ENCODE measurements at regions not wholly inside any gene's neighbourhood (a gene's known extent, or its start where the extent isn't known, plus 50 kb on each side); places are given as distances from the start of the nearest gene placed in this dataset.

DNA sequence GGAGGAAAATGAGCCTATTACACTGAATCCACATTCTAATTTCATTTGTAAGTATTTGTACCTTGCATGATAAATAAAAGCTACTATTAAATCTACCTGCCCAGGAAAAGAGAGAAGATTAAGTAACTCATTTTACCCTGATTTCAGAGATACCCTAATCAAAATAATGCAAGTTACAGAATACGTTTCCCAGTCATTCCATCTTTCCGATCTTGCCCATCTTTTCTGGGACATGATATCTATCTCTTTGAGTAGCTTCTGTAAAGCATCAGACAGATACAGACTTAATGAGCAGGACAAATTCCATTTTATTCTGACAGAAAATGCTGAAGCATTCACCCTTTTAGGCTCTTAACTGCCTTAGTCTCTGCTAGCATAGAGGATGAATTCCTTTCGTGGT lies 56.6 kb downstream of the SPRY2 start:
- no peak for DNase-seq (ENCODE audit: low read depth)

DNA sequence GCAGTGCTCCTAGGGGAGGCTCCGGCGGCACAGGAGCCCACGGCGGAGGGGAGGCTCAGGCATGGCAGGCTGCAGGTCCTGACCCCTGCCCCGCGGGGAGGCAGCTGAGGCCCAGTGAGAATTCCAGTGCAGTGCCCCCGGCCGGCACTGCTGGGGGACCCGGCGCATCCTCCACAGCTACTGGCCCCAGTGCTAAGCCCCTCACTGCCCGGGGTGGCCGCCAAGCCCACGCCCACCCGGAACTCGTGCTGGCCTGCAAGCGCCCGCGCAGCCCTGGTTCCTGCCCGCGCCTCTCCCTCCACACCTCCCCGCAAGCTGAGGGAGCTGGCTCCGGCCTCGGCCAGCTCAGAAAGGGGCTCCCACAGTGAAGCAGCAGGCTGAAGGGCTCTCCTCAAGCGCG lies 62.2 kb downstream of the SPRY2 start:
- no peak for DNase-seq (ENCODE audit: low read depth)

DNA sequence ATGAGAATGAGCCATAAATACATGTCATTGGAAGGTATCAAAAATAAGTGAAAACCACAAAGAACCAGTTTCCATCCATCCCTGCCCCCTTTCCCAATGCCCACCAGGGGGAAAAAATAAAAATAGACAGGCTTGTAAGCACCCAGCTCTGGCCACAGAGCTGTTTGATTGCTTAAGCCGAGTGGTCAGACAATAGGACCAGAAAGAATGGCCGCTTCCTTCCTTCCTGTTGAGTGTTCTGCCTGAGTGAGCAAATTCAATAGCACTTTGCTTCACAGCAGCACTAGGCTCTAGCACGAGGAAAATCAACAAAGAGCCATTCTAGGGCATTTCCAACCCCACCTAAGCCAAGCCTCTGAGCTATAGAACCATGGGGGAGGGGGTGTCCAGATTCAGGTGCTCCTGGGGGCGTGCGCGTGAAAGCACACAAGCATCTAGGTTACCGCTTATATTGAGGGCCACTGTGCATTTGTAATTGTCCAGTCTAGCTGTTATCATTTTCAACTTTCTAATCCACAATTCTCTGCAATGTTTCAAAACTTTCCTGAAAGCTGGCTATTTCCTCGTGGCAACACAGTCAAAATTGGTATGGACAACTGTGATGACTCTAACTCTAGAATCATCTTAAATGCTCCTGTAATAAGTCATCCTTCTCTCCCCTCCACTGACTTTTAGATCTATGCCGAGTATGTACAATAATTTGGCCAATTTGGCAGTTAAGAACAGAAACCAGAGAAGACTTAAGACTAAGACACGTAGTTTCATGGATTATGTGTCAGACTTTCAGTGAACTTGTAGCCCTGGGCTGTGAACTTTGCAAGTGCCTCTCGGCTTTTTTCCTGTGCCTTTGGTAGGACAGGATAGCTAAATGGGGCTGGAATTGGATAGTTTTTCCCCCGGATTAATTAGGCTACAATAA lies 64.3 kb downstream of the SPRY2 start:
- DNase-seq (ENCODE audit: low read depth), result peak; percentile 96

DNA sequence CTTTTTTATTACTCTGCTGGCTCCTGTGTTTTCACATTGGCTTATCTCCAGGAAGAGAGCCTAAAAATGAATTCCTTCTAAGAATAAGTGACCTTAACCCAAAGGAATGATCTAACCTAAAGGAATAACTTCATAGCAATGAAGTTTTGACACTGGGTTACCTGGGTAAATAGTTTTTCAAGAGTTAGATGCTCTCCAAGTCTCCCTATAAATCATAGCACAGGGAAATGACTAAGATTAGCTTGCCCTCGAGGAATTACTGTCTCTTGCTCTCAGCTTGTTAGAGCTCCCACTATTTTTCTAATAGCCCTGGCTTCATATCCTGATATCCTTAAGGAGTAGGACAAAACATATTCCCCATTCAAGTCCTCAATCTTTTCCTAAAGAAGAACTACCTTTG lies 66.3 kb downstream of the SPRY2 start:
- DNase-seq (ENCODE audit: low read depth), result no peak

DNA sequence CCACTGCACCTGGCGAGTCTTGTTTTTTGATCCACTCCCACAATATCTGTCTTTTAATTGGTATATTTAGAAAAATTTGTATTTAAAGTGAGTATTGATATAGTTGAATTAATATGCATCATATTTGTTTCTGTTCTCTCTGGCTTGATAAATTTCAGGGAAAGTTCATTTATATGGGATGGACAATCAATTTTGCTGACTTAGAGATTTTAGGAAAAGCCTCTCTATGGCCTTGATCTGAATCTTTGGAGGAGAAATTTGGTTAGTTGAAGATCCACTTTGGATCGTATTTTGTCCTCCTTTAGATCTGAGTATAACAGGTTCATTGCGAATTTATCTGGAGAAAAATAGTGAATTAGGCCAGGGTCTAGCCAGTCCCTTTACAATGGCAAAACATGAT lies 67.2 kb downstream of the SPRY2 start:
- no peak for DNase-seq (ENCODE audit: low read depth)

DNA sequence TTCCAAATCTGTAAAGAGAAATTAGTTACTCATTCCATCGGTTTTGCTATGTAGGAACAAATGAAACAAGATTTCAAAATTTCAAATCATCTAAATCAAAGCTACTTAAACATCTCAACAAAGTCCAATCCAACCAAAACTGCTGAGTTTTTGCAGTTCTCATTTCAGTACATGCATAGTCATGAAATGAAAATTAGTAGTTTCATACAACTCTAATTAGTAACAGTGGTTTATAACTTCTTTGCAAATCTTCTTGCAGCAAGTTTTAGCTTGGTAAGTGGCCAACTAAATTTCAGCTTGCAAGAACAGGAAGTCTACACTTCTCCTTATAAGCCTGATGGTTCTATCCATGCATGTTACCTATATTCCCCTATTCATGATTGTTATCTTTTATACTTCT lies 75.6 kb downstream of the SPRY2 start:
- DNase-seq (ENCODE audit: low read depth), result no peak

DNA sequence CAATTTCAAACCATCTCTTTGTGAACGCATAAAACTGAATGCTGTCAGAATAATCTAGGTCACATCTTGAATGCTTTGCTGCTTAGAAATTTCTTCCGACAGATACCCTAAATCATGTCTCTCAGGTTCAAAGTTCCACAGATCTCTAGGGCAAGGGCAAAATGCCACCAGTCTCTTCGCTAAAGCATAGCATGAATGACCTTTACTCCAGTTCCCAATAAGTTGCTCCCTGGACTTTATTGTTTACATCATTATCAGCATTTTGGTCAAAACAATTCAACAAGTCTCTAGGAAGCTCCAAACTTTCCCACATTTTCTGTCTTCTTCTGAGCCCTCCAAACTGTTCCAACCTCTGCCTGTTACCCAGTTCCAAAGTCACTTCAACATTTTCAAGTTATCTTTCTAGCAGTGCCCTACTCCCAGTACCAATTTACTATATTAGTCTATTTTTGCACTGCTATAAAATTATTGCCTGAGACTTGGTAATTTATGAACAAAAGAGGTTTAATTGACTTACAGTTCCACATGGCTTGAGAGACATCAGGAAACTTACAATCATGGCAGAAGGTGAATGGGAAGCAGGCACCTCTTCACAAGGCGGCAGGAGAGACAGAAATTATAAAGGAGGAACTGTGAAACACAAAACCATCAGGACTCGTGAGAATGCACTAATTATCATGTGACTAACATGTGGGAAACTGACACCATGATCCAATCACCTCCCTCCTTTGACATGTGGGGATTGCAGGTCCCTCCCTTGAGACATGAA lies 77.0 kb downstream of the SPRY2 start:
- no peak for DNase-seq (ENCODE audit: low read depth)

DNA sequence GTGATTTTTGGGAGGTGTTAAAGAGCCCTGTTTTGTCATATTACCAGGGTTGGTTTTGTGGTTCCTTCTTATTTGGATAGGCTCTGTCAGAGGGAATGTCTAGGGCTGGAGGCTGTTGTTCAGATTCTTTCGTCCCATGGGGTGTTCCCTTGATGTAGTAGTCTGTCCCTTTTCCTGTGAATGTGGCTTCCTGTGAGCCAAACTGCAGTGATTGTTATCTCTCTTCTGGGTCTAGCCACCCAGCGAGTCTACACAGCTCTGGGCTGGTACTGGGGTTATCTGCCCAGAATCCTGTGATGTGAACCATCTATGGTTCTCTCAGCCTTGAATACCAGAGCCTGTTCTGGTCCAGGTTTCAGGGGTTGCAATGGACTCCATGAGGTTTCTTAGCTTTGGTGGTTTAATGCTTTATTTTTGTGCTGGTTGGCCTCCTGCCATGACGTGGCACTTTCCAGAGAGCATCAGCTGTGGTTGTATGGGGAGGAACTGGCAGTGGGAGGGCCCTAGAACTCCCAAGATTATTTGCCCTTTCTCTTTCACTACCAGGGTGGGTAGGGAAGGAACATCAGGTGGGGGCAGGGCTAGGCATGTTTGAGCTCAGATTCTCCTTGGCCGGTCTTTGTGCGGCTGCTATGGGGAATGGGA lies 78.8 kb downstream of the SPRY2 start:
- no peak for DNase-seq (ENCODE audit: low read depth)

DNA sequence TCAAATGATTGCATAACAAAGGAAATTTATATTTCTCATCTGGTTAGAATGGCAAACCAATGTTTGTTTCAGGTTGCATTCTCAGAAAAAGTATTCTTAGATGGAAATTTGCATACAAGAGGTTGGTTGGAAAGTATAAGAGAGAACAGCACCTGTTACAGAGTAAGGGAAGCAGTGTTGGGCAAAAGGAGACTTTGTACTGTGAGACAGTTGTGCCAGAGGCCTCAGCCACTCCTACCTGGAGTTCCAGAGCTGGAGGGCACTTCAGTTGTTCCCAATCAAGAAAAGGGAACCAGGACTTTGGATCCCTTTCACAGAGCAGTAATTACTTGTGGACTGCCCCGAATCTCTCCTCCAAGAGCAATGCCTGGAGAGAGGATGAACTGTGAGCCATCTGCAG lies 81.8 kb downstream of the SPRY2 start:
- DNase-seq (ENCODE audit: low read depth), result no peak

DNA sequence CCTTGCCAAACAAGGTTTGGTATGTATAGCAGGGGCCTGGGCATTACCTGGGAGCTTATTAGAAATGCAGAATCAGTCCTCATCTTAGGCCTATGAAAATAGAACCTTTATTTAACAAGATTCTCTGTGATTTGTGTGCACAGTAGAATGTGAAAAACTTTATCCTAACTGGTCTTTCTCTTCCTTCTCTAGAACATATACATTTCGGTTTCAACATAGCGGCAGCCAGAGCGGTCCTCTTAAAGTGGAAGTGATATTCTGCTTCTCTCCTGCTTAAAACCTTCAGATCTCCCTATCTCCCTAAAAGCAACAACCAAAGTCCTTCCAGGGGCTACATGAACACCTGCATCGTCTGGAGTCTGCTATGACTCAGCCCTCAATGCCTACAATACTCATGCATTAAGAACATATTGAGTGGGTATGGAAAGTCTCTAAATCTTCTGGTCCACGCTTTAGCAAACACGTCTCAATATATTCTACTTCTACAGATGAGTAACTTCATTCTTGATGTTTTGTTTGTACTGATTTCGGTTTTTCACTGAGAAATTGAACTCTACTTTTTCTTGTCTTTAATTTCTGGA lies 84.5 kb downstream of the SPRY2 start:
- no peak for DNase-seq (ENCODE audit: low read depth)

DNA sequence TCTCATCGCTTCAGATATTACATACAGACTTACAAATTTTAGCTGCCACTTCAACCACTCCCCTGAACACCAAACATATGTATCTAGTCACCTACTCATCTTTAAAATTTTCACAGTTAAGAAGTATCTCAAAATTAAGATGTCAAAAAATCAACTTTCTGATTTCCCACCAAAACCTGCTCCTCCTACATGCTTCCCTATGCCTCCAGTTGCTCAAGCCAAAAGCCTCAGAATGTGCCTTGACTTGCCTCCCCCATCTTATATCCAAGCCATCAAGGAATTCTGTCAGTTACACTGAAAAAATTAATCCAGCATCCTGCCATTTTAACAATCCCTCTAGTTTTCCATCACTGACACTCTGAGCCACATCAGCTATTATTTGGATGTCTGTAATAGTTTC lies 85.0 kb downstream of the SPRY2 start:
- no peak for DNase-seq (ENCODE audit: low read depth)

DNA sequence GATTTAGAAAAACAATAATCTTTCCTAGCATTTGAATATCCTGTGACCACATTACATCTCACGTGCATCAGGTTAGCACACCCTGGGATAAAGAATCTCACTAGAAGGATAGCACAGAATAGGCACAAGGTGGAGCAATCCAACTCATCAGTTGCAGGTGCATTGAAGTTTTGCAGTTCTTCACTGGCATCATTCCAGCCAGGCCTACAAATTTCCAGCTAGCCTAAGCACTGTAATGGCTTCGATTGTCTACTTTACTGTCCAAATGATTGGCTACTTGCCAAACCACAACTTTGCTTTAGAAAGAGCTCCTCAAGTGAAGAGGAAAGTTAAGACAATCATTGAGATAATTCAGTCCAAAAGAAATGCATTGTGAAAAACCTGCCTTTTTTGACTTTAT lies 89.5 kb downstream of the SPRY2 start:
- DNase-seq (ENCODE audit: low read depth), result peak; percentile 78

DNA sequence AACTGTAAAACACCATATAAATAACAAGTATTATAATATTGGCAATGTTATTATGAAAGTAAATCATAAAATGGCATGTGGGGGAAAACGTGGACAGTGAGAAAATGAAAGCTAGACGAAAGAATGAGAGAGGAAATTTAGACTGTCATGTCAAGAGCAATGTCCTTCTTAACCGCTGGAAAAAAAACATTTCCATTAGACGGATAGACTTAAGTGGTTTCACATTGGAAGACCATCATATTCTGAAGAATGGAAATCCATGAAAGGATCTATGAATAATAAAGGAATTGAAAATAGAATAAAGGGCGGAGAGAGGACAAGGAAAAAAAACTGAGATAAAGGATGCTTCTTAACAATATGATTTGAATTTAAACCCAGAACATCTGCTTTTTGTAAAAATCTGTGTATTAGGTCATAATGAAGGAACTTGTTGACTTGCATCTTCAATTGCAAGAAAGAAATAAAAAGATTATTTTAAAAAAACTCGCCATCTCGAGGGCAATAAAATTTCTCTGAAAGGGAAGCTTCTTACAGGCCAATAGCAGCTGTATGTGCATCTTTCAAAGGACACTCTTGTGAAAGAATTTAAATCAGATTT lies 90.6 kb downstream of the SPRY2 start:
- no peak for DNase-seq (ENCODE audit: low read depth)

DNA sequence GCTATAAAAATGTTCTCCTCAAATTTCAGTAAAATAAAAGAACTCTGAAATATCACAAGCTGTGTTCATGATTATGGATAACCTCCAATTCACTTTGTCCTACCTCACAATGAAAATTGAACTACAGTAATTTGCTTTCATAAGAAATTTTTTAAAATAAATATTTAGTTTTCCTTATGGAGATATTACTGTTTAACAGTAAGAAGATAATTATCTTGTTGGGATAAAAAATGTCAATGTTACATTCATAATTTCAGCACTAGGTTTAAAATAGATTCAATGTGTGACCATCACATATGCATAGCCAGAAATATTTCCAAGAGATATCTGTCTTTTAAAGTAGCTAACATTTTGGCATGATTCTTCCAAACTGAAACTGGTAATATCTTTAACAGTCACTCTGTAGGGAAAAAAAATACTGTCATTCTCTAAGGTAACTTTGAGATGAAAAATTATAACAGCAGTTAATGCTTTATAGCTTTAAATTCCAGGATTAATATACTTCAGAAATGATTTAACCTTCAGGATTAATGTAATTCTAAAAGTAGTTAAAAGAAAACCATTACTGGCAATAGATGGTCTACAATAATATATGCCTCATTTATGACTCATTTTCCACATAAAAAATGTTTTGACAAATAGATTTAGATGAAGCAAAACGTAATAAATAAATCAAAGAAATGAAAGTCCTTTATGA lies 91.3 kb downstream of the SPRY2 start:
- DNase-seq (ENCODE audit: low read depth), result no peak

DNA sequence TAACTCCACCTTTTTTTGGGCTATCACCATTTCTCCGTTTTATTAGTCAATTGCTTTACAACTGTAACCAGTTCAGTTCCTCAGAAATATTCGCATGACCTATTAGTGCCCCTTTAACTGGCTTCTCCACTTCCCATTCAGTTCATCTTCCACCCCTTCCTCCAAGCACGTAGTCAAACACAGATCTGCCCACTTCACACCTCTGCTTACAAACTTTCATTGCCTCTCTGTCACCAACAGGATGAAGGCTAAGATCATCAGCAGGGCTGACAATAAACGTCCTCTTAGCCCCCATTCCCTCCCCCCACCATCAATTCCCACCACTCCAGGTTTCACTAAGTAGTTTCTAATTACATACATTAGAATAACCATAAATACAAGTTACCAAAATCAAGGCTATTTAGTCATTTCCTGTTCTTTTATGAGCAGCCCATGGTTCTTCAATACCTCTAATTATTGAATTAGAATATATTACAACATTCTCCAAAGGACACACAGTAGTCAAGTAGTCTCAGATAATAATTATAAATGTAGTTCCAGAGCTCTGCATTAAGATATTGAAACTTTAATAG lies 95.7 kb downstream of the SPRY2 start:
- no peak for DNase-seq (ENCODE audit: low read depth)

DNA sequence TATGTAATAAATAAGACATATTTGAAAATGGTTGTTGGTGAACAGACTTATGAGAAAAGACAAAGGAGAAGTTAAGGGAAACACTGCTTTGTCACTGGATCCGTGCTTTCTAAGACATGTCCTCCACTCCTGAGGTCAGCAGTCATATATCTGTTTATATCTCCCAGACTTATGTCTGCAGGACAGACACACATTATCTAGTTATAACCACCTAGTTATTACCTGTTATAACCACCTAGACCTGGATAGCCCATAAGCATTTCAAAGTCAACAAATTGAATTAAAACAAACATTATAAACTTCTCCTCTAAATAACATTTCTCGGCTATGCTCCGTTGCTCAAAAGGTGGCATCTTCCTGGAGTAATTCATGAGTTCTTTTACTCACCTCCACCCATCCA lies 96.4 kb downstream of the SPRY2 start:
- no peak for DNase-seq (ENCODE audit: low read depth)

DNA sequence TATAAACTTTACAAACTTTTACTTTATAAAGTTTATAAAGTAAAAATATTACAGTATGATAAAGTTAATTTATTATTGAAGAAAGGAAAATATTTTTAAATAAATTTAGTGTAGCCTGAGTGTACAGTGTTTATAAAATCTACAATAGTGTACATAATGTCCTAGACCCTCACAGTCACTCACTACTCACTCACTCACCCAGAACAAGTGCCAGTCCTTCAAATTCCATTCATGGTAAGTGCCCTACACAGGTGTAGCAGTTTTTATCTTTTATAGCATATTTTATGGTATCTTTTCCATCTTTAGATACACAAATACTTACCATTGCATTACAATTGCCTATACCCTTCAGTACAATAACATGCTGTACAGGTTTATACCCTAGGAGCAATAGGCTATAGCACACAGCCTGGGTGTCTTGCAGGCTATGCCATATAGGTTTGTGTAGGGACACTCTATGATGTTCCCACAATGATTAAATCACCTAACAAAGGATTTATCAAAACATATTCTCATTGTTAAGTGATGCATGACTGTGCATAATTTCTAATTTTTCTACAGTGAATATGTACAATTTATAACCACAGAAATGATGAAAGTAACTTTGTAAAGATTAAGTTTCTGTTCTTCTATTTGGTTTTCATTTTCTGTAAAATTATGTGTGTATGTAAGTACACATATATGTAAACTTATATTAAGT lies 98.0 kb downstream of the SPRY2 start:
- DNase-seq (ENCODE audit: low read depth), result no peak

DNA sequence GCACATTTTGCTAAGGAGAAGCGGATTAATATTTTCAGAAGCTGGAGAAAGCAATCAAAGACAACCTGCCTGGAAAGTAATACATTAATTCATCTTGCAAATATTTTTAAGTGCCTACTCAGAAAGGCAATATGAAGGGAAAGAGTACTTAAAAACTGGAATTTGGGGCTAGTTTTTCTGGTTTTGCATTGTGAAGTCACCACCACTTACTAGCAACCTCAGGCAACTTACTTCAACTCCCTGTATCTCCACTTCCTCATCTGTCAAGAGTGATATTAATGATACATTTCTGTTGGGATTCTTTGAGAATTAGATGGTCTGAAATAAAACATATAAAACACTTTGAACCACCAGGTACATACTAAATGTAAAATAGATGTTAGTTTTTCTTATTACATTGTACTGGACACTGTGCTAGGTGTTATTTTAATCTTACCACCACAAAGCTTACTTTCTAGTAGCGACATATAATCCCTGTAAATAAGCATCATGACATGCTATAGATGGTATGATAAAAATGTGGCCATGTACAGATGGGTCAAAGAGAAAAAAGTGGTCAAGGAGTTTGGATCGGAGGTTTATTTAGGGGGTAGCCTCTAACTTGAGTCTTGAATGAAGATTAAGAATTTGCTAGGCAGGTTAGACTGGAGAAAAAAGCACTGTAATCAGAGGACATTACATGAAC lies 101.2 kb downstream of the SPRY2 start:
- DNase-seq (ENCODE audit: low read depth), result no peak

DNA sequence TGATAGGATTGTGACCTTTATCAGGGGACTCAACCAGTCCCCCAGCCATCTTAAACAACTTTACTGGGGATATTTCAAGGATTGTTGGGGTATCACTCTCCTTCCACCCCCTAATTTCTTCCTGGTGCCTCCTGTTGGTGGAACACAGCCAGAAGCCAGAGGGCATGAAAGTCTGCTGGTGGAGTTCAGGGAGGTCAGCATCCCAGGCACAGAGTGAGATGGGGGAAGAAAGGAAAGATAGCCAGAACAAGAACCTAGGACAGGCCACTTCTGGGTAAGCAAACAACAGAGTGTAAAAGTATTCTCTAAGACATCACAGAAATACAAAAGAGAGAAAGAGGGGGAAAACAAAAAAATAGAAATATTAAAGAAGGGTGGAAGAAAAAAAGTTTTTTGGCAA lies 101.8 kb downstream of the SPRY2 start:
- no peak for DNase-seq (ENCODE audit: low read depth)

DNA sequence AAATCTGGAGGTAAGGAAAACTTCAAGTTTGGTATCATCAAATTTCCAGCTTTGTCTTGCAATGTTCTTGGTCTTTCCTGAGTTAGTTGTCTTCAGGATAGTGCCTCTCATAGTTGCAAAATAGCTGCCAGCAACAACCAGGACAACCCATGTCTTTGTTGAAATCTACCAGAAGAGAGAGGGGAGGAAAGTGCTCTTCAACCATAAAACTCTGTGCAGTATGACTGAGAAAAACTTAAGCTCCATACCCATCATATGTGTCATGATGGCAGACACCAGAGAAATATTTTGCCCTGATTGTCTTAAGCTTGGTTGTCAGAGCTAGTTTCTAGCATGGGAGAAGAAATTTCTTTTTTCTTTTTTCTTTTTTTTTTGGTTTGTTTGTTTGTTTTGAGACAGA lies 103.3 kb downstream of the SPRY2 start:
- DNase-seq (ENCODE audit: low read depth), result peak; percentile 42

Measured in renal cortical epithelial cell (primary cell).